ENCODE measurements at regions not wholly inside any gene's neighbourhood (a gene's known extent, or its start where the extent isn't known, plus 50 kb on each side); places are given as distances from the start of the nearest gene placed in this dataset.

- Mint-ChIP-seq H3K36me3 (ENCODE audit: insufficient read depth) (no peaks in the 10 kb centered on the region), H3K9me3 (ENCODE audit: low read depth) (no peaks in the 10 kb centered on the region), H3K27me3 (no peaks in the 10 kb centered on the region), H3K4me3 (ENCODE audit: low read depth) (no peak overlapping the region), H3K27ac (no peak overlapping the region), H3K4me1 (ENCODE audit: low read depth) (peaks cover 25% of the 10 kb centered on the region)
- no peak for DNase-seq (ENCODE audit: low spot score, unreplicated experiment)
- TF ChIP-seq, protein P1, sequence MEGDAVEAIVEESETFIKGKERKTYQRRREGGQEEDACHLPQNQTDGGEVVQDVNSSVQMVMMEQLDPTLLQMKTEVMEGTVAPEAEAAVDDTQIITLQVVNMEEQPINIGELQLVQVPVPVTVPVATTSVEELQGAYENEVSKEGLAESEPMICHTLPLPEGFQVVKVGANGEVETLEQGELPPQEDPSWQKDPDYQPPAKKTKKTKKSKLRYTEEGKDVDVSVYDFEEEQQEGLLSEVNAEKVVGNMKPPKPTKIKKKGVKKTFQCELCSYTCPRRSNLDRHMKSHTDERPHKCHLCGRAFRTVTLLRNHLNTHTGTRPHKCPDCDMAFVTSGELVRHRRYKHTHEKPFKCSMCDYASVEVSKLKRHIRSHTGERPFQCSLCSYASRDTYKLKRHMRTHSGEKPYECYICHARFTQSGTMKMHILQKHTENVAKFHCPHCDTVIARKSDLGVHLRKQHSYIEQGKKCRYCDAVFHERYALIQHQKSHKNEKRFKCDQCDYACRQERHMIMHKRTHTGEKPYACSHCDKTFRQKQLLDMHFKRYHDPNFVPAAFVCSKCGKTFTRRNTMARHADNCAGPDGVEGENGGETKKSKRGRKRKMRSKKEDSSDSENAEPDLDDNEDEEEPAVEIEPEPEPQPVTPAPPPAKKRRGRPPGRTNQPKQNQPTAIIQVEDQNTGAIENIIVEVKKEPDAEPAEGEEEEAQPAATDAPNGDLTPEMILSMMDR (IDR thresholded peaks at IDR 0.05; ENCODE audit: unreplicated experiment), result no peak
Measured at GRCh38 chr12:46458500-46459102, 86.0 kb upstream of the SLC38A2 start.

- H3K27ac Mint-ChIP-seq, result no peak overlapping the region
- no peaks in the 10 kb centered on the region for H3K9me3 Mint-ChIP-seq (ENCODE audit: low read depth)
- H3K4me1 Mint-ChIP-seq (ENCODE audit: low read depth), result peaks cover 23% of the 10 kb centered on the region
- no peak overlapping the region for H3K4me3 Mint-ChIP-seq (ENCODE audit: low read depth)
- H3K36me3 Mint-ChIP-seq (ENCODE audit: insufficient read depth), result no peaks in the 10 kb centered on the region
- no peak for DNase-seq (ENCODE audit: low spot score, unreplicated experiment)
- no peaks in the 10 kb centered on the region for H3K27me3 Mint-ChIP-seq
- TF ChIP-seq, protein P1 (IDR thresholded peaks at IDR 0.05; ENCODE audit: unreplicated experiment), result no peak
Measured at GRCh38 chr12:46457958-46458357, 85.4 kb upstream of the SLC38A2 start.

- Mint-ChIP-seq H3K36me3 (ENCODE audit: insufficient read depth) (no peaks in the 10 kb centered on the region), H3K9me3 (ENCODE audit: low read depth) (no peaks in the 10 kb centered on the region), H3K4me3 (ENCODE audit: low read depth) (no peak overlapping the region), H3K27ac (no peak overlapping the region), H3K4me1 (ENCODE audit: low read depth) (peaks cover 20% of the 10 kb centered on the region), H3K27me3 (no peaks in the 10 kb centered on the region)
- DNase-seq (ENCODE audit: low spot score, unreplicated experiment), result no peak
- TF ChIP-seq, protein P1 (IDR thresholded peaks at IDR 0.05; ENCODE audit: unreplicated experiment), result no peak
Measured at GRCh38 chr12:46456356-46457334, 84.1 kb upstream of the SLC38A2 start.

- no peaks in the 10 kb centered on the region for H3K36me3 Mint-ChIP-seq (ENCODE audit: insufficient read depth)
Measured at GRCh38 chr12:46455648-46456352, 83.2 kb upstream of the SLC38A2 start.

More at GRCh38 chr12:46455648-46456352, 83.2 kb upstream of the SLC38A2 start:
- Mint-ChIP-seq H3K4me3 (ENCODE audit: low read depth) (peak overlapping the region; percentile 10), H3K27me3 (no peaks in the 10 kb centered on the region), H3K9me3 (ENCODE audit: low read depth) (no peaks in the 10 kb centered on the region), H3K4me1 (ENCODE audit: low read depth) (peaks cover 17% of the 10 kb centered on the region), H3K27ac (peak overlapping the region; percentile 3)
- TF ChIP-seq, protein P1 (IDR thresholded peaks at IDR 0.05; ENCODE audit: unreplicated experiment), result no peak
- DNase-seq (ENCODE audit: low spot score, unreplicated experiment), result no peak

Data from progenitor cell of endocrine pancreas (in vitro differentiated cells).